A549 (cell line): ENCODE measurements at regions not wholly inside any gene's neighbourhood (a gene's known extent, or its start where the extent isn't known, plus 50 kb on each side); places are given as distances from the start of the nearest gene placed in this dataset.

ENCODE experiments used
- ATAC-seq, 2 experiments: fragments of 200-7000 bp in 1 of 2; fragments of >200 bp in 1 of 2; cut with Nextera tagmentation in 1 of 2; cut with Tn5 transposase in 1 of 2; 3 replicates each; pipeline versions ENCODE4 v1.8.0 to v1.9.1; 2018 to 2020; ENCODE audit warnings: mild to moderate bottlenecking in 1 of 2, moderate library complexity in 1 of 2
- CTCF ChIA-PET: fragments of 300-600 bp; sonication (Branson Sonifier 250); formaldehyde crosslinking; extraction: SDS; loops from one replicate; lab custom pipeline; 2021; ENCODE audit warnings: antibody characterized with exemption, inconsistent platforms; lab: Yijun Ruan, JAX
- POLR2A ChIA-PET: fragments of 350-600 bp; formaldehyde crosslinking; extraction: SDS; loops from one replicate; lab custom pipeline; 2021; ENCODE audit warnings: antibody characterized with exemption, inconsistent platforms; lab: Yijun Ruan, JAX
- DNase-seq, 2 experiments: peaks; one replicate each; pipeline versions ENCODE4 v3.0.0 to v3.0.0-alpha.2; 2011 to 2016; ENCODE audit warnings: low read depth in 1 of 2, low spot score in 1 of 2
- FAIRE-seq: peaks from 2 replicates; lab custom pipeline; 2011; peaks lifted over from hg19 to GRCh38; lab: Jason Lieb, UNC
- H3K27ac ChIP-seq, 2 experiments: fragments of >200 bp; sonication (Bioruptor Twin); formaldehyde crosslinking; 3 replicates each; pipeline ENCODE4 v1.5.1; 2016 to 2017
- H3K4me1 ChIP-seq: fragments of >200 bp; sonication (Bioruptor Twin); formaldehyde crosslinking; 3 replicates; pipeline ENCODE4 v1.6.1; 2016
- H3K4me2 ChIP-seq: fragments of >200 bp; sonication (Bioruptor Twin); formaldehyde crosslinking; 3 replicates; pipeline ENCODE4 v1.6.1; 2016
- H3K4me3 ChIP-seq: fragments of >200 bp; sonication (Bioruptor Twin); formaldehyde crosslinking; 3 replicates; pipeline ENCODE4 v1.5.1; 2016
- H3K9me3 ChIP-seq: fragments of >200 bp; sonication (Bioruptor Twin); formaldehyde crosslinking; 3 replicates; pipeline ENCODE4 v1.6.1; 2016
- EHF ChIP-seq: fragments of 250-450 bp; sonication (Bioruptor Pico); IDR thresholded peaks from 2 replicates; pipeline ENCODE4 v1.5.0; 2020; ENCODE audit warnings: mild to moderate bottlenecking
- EP300 ChIP-seq, 2 experiments: fragments of >200 bp; sonication (Bioruptor Twin); formaldehyde crosslinking; IDR thresholded peaks; 2 replicates in 1 of 2; 3 replicates in 1 of 2; pipeline ENCODE4 v1.6.1; 2016 to 2017
- HOXA7 ChIP-seq: fragments of 250-450 bp; sonication (Bioruptor Pico); IDR thresholded peaks from 2 replicates; pipeline ENCODE4 v1.5.0; 2020; ENCODE audit warnings: mild to moderate bottlenecking, moderate library complexity
- JUNB ChIP-seq: fragments of >200 bp; sonication (Bioruptor Twin); formaldehyde crosslinking; IDR thresholded peaks from 2 replicates; pipeline ENCODE4 v1.6.1; 2016
- NFE2L2 ChIP-seq: fragments of 150-350 bp; conservative IDR thresholded peaks from 2 replicates; pipeline ENCODE4 v1.6.1; 2014; ENCODE audit warnings: low read length
- RAD21 ChIP-seq, 2 experiments: fragments of >200 bp in 1 of 2; sonication (Bioruptor Twin) in 1 of 2; formaldehyde crosslinking in 1 of 2; IDR thresholded peaks in 1 of 2; conservative IDR thresholded peaks in 1 of 2; 2 replicates in 1 of 2; 3 replicates in 1 of 2; pipeline ENCODE4 v1.6.1; 2012 to 2018; ENCODE audit warnings: inconsistent platforms in 1 of 2
- RCOR1 ChIP-seq: fragments of 150-350 bp; IDR thresholded peaks from 2 replicates; pipeline ENCODE4 v1.6.1; 2014; ENCODE audit warnings: antibody characterized with exemption, low read length, low read depth
- RNF2 ChIP-seq: fragments of 200-600 bp; sonication (generic); IDR thresholded peaks from 2 replicates; pipeline ENCODE4 v1.6.1; 2016; ENCODE audit warnings: low read depth, mild to moderate bottlenecking, antibody characterized with exemption, moderate library complexity, borderline replicate concordance
- SREBF2 ChIP-seq: fragments of 450-650 bp; IDR thresholded peaks from 2 replicates; pipeline ENCODE4 v1.6.1; 2014; ENCODE audit warnings: mild to moderate bottlenecking, moderate library complexity
- ZC3H11A ChIP-seq: fragments of 450-650 bp; IDR thresholded peaks from 2 replicates; pipeline ENCODE4 v1.6.1; 2014; ENCODE audit warnings: antibody characterized with exemption, mild to moderate bottlenecking
- ZFP36 ChIP-seq: fragments of 450-650 bp; IDR thresholded peaks from 2 replicates; pipeline ENCODE4 v1.6.1; 2014; ENCODE audit warnings: borderline replicate concordance; ENCODE audit not compliant: partially characterized antibody
- ZNF302 ChIP-seq: fragments of 250-450 bp; sonication (Bioruptor Pico); IDR thresholded peaks from 2 replicates; pipeline ENCODE4 v1.9.0; 2021; ENCODE audit warnings: inconsistent platforms, mild to moderate bottlenecking, moderate library complexity
- WGBS: methylation state at CpG from one replicate; pipeline ENCODE4 v1.1.6; 2017; ENCODE audit errors: missing lambda C conversion rate; 5-methylcytosine and 5-hydroxymethylcytosine counted together
- TF ChIP-seq, protein P1 (sequence below): IDR thresholded peaks from 2 replicates; pipeline ENCODE4 v1.6.1; 2012
- TF ChIP-seq, protein P2 (sequence below): fragments of >200 bp; sonication (Bioruptor Twin); formaldehyde crosslinking; IDR thresholded peaks from 3 replicates; pipeline ENCODE4 v1.6.1; 2016
- TF ChIP-seq, protein P3 (sequence below): fragments of >200 bp; sonication (Bioruptor Twin); formaldehyde crosslinking; IDR thresholded peaks from 2 replicates; pipeline ENCODE4 v1.6.1; 2016
- TF ChIP-seq, protein P4 (sequence below): fragments of 250-450 bp; sonication (Bioruptor Pico); IDR thresholded peaks from 2 replicates; pipeline ENCODE4 v1.5.0; 2021; ENCODE audit warnings: mild to moderate bottlenecking, moderate library complexity, borderline replicate concordance
- TF ChIP-seq, protein P5 (sequence below): fragments of 450-650 bp; IDR thresholded peaks from 2 replicates; pipeline ENCODE4 v1.6.1; 2014; ENCODE audit warnings: antibody characterized with exemption
- TF ChIP-seq, protein P6 (sequence below): fragments of 250-450 bp; sonication (Bioruptor Pico); IDR thresholded peaks from 2 replicates; pipeline ENCODE4 v1.5.0; 2020; ENCODE audit warnings: low read depth, mild to moderate bottlenecking, moderate library complexity

DNA sequence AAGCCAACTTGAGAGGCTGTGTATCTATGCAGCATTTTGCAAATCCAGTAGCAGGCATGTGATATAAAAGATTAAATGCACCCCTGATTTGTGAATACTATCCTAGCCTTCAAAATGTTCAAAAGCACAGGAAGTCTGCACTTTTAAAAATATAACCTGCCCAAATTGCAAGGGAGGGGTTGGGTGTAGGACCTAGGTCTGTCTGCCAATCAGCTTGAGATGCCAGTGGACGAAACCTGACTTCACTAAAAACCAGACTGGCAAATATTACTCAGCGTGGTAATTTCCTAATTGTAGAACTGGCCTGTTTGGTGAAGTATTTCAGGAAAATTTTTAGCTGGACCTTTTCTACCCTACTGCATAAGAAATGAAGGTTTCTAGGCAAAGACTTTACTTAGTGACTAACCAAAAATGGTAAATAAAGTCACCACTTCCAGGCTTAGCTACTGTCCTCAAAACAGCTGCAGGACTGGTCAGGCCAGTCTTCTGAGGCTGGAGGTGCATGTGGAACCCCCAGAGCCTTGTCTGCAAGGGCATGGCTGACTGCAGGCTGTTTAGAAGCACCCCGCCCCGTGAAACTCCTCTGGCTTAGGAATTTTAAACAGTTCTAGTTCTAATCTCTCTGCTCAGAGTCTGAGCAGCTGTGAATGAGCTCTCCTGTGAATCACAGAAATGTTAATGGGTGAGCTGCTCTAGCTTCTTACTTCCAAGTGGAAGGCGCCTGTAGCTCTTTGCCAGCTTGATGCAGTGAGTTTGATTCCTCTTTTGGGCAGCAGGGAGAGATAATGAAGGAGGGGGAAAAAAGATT is 104.4 kb upstream of the ESR1 start (continued):
- TF ChIP-seq RCOR1 (no peak), SREBF2 (no peak), JUNB (no peak)
- TF ChIP-seq, all 56 proteins: peak for 0

DNA sequence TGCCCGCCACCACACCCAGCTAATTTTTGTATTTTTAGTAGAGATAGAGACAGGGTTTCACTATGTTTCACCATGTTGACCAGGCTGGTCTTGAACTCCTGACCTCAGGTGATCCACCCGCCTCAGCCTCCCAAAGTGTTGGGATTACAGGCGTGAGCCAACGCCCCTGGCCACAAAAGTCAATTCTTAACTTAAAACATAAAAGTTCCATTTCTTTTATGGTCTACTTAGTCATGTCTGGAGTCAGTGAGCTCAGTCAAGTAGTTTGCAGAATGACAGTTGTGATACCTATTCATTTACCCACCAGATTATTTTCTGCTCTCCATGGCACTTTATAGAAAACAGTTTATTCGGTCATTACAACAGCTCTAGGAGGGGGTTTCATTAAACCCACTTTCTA is 103.1 kb upstream of the ESR1 start:
- Histone ChIP-seq H3K4me3 (no peak overlapping the region), H3K4me1 (no peaks in the 10 kb centered on the region), H3K9me3 (no peaks in the 10 kb centered on the region), H3K27ac (no peak overlapping the region), H3K4me2 (no peak overlapping the region)
- ATAC-seq (no peak), DNase-seq (no peak), FAIRE-seq (no peak)
- POLR2A ChIA-PET = no interaction called here
- CTCF ChIA-PET = interaction anchor here (0.9 to 1.6 kb wide), 2 partner anchors 14 to 61 kb away, joined by 3 read pairs; no protein-coding TSS in a partner anchor
- TF ChIP-seq, protein P1, sequence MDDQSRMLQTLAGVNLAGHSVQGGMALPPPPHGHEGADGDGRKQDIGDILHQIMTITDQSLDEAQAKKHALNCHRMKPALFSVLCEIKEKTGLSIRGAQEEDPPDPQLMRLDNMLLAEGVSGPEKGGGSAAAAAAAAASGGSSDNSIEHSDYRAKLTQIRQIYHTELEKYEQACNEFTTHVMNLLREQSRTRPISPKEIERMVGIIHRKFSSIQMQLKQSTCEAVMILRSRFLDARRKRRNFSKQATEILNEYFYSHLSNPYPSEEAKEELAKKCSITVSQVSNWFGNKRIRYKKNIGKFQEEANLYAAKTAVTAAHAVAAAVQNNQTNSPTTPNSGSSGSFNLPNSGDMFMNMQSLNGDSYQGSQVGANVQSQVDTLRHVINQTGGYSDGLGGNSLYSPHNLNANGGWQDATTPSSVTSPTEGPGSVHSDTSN = no peak
- TF ChIP-seq, protein P2, sequence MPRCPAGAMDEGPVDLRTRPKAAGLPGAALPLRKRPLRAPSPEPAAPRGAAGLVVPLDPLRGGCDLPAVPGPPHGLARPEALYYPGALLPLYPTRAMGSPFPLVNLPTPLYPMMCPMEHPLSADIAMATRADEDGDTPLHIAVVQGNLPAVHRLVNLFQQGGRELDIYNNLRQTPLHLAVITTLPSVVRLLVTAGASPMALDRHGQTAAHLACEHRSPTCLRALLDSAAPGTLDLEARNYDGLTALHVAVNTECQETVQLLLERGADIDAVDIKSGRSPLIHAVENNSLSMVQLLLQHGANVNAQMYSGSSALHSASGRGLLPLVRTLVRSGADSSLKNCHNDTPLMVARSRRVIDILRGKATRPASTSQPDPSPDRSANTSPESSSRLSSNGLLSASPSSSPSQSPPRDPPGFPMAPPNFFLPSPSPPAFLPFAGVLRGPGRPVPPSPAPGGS = no peak
- TF ChIP-seq ZNF302 (CRISPR knock-in tag) = no peak
- TF ChIP-seq ZFP36 = no peak
- no peak for TF ChIP-seq JUNB
- no peak for TF ChIP-seq NFE2L2
- TF ChIP-seq, protein P3, sequence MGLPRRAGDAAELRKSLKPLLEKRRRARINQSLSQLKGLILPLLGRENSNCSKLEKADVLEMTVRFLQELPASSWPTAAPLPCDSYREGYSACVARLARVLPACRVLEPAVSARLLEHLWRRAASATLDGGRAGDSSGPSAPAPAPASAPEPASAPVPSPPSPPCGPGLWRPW = no peak
- TF ChIP-seq HOXA7 (CRISPR knock-in tag) = no peak
- TF ChIP-seq EP300 (IDR thresholded peaks at IDR 0.05) = no peak
- no peak for TF ChIP-seq EHF (CRISPR knock-in tag)
- TF ChIP-seq, protein P4, sequence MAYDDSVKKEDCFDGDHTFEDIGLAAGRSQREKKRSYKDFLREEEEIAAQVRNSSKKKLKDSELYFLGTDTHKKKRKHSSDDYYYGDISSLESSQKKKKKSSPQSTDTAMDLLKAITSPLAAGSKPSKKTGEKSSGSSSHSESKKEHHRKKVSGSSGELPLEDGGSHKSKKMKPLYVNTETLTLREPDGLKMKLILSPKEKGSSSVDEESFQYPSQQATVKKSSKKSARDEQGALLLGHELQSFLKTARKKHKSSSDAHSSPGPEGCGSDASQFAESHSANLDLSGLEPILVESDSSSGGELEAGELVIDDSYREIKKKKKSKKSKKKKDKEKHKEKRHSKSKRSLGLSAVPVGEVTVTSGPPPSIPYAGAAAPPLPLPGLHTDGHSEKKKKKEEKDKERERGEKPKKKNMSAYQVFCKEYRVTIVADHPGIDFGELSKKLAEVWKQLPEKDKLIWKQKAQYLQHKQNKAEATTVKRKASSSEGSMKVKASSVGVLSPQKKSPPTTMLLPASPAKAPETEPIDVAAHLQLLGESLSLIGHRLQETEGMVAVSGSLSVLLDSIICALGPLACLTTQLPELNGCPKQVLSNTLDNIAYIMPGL (CRISPR knock-in tag) = no peak
- WGBS = 23% methylated on average over 5 of the region's 5 CpGs

DNA sequence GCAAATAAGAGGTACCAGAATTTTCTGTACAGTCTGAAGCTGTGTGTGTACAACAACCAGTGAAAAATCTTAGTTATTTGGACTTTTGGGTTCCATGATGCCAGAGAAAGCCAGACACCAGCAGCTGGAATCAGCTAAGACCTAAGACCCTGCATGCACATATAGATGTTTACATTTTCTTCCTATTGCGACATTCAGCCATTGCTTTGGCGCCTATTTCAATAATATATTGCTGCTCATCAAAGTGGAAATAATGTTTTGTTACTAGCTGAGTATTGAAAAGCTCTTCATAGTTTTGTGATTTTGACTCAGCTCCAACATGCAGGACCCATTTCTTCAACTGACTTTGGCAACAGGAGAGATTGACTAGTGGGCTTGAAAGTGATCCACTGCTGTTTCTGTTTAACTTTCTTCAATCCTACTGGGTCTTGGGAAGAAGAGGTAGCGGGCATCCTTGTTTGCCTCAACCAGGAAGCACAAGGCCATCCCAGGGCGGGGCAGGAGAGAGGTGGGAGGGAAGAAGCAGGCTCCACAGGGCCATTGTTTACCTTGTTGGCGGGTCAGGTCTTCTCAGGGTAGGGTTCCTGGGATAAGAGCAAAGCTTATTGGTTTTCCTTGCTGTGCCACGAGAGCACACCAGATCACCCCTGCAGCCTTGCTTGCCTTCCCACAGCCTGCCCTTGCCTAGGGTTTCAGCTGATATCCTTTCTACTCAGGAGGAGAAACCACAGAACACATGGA is 101.3 kb upstream of the ESR1 start:
- Histone ChIP-seq H3K4me1 (no peaks in the 10 kb centered on the region), H3K9me3 (no peaks in the 10 kb centered on the region), H3K4me2 (no peak overlapping the region), H3K4me3 (no peak overlapping the region)
- POLR2A ChIA-PET = no interaction called here
- no peak for FAIRE-seq
- no peak for TF ChIP-seq ZC3H11A
- TF ChIP-seq, protein P5, sequence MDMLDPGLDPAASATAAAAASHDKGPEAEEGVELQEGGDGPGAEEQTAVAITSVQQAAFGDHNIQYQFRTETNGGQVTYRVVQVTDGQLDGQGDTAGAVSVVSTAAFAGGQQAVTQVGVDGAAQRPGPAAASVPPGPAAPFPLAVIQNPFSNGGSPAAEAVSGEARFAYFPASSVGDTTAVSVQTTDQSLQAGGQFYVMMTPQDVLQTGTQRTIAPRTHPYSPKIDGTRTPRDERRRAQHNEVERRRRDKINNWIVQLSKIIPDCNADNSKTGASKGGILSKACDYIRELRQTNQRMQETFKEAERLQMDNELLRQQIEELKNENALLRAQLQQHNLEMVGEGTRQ = no peak
- TF ChIP-seq, protein P6, sequence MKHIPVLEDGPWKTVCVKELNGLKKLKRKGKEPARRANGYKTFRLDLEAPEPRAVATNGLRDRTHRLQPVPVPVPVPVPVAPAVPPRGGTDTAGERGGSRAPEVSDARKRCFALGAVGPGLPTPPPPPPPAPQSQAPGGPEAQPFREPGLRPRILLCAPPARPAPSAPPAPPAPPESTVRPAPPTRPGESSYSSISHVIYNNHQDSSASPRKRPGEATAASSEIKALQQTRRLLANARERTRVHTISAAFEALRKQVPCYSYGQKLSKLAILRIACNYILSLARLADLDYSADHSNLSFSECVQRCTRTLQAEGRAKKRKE (CRISPR knock-in tag) = no peak
- no peak for TF ChIP-seq RAD21 (conservative IDR thresholded peaks at IDR 0.05 in 1 of 2, IDR thresholded peaks at IDR 0.05 in 1 of 2)
- TF ChIP-seq RNF2 = no peak
- TF ChIP-seq, all 56 proteins: peak for 0
- DNase-seq = no peak
- no peak for ATAC-seq
- H3K27ac ChIP-seq = no peak overlapping the region
- CTCF ChIA-PET = interaction anchor here (0.7 to 1.4 kb wide), 2 partner anchors 32 to 419 kb away, joined by 3 to 4 read pairs; no protein-coding TSS in a partner anchor
- 59% methylated on average over 6 of the region's 6 CpGs for WGBS
